RKO (cell line): ENCODE measurements at regions not wholly inside any gene's neighbourhood (a gene's known extent, or its start where the extent isn't known, plus 50 kb on each side); places are given as distances from the start of the nearest gene placed in this dataset.
"Not testable (repeated sequence)": the region's sequence is repeated elsewhere in the genome, so short reads cannot be mapped to it uniquely, and the experiment has no call there.

ENCODE experiments used
- DNase-seq: peaks from one replicate; pipeline ENCODE4 v3.0.0-alpha.2; 2016; ENCODE audit warnings: low spot score

GRCh38 chr3:153440311-153440710 is 278.3 kb downstream of the RAP2B start:
- no peak for DNase-seq

- no peak for DNase-seq
Observed at GRCh38 chr3:153442386-153442785, 280.4 kb downstream of the RAP2B start.

GRCh38 chr3:153442799-153443487 is 280.9 kb downstream of the RAP2B start:
- no peak for DNase-seq

- DNase-seq, result peak; percentile 56
Observed at GRCh38 chr3:153443961-153444360, 281.9 kb downstream of the RAP2B start.

GRCh38 chr3:153445817-153446216 is 283.8 kb downstream of the RAP2B start:
- DNase-seq, result no peak

- no peak for DNase-seq
Observed at GRCh38 chr3:153448151-153448829, 286.3 kb downstream of the RAP2B start.

- DNase-seq, result no peak
Observed at GRCh38 chr3:153456833-153457545, 295.0 kb downstream of the RAP2B start.

GRCh38 chr3:153458881-153459280 is 296.9 kb downstream of the RAP2B start:
- DNase-seq, result no peak

- DNase-seq, result no peak
Observed at GRCh38 chr3:153462545-153462944, 300.5 kb downstream of the RAP2B start.

GRCh38 chr3:153463895-153464294 is 301.9 kb downstream of the RAP2B start:
- DNase-seq, result no peak

GRCh38 chr3:153469162-153469561 is 307.1 kb downstream of the RAP2B start:
- DNase-seq, result no peak

- DNase-seq, result no peak
Observed at GRCh38 chr3:153484842-153485241, 322.8 kb downstream of the RAP2B start.

GRCh38 chr3:153495422-153495821 is 333.4 kb downstream of the RAP2B start:
- no peak for DNase-seq

GRCh38 chr3:153502682-153503081 is 340.7 kb downstream of the RAP2B start:
- DNase-seq, result no peak

GRCh38 chr3:153503873-153504272 is 341.8 kb downstream of the RAP2B start:
- DNase-seq, result peak; percentile 33

- not testable (repeated sequence) for DNase-seq
Observed at GRCh38 chr3:153506205-153506604, 344.2 kb downstream of the RAP2B start.

GRCh38 chr3:153506686-153507085 is 344.7 kb downstream of the RAP2B start:
- DNase-seq, result not testable (repeated sequence)

GRCh38 chr3:153513236-153513635 is 351.2 kb downstream of the RAP2B start:
- DNase-seq, result peak; percentile 38

- no peak for DNase-seq
Observed at GRCh38 chr3:153528473-153528872, 366.4 kb downstream of the RAP2B start.

- DNase-seq, result no peak
Observed at GRCh38 chr3:153539263-153539662, 377.2 kb downstream of the RAP2B start.

GRCh38 chr3:153545471-153545870 is 383.4 kb downstream of the RAP2B start:
- no peak for DNase-seq

- DNase-seq, result no peak
Observed at GRCh38 chr3:153547970-153548369, 385.9 kb downstream of the RAP2B start.

- DNase-seq, result not testable (repeated sequence)
Observed at GRCh38 chr3:153549686-153550085, 387.7 kb downstream of the RAP2B start.
